CD14-positive monocyte (primary cell): ENCODE measurements at regions not wholly inside any gene's neighbourhood (a gene's known extent, or its start where the extent isn't known, plus 50 kb on each side); places are given as distances from the start of the nearest gene placed in this dataset.

ENCODE experiments used
- DNase-seq, 3 donors: peaks; one replicate each; pipeline ENCODE4 v3.0.0-alpha.2; 2011 to 2022
- H2AFZ ChIP-seq: 2 replicates; pipeline ENCODE4 v1.6.0; 2012; ENCODE audit warnings: mild to moderate bottlenecking, low read depth, low read length, inconsistent platforms; ENCODE audit not compliant: insufficient read depth, poor library complexity, severe bottlenecking
- H3K27ac ChIP-seq, 2 donors: 1 replicate in 1 of 2; 2 replicates in 1 of 2; pipeline ENCODE4 v1.5.1; 2012 to 2013; ENCODE audit warnings: low read length in 2 of 2, control low read depth in 1 of 2, inconsistent platforms in 1 of 2, low read depth in 1 of 2, mild to moderate bottlenecking in 1 of 2
- H3K27me3 ChIP-seq, 2 donors: one replicate each; pipeline versions ENCODE4 v1.6.0 to v1.6.1; 2011 to 2013; ENCODE audit warnings: low read length in 2 of 2; ENCODE audit not compliant: control insufficient read depth in 2 of 2, insufficient read depth in 2 of 2
- H3K36me3 ChIP-seq, 2 donors: replicated peaks in 1 of 2; 1 replicate in 1 of 2; 2 replicates in 1 of 2; pipeline versions ENCODE4 v1.5.1 to v1.6.1; 2012 to 2013; ENCODE audit warnings: low read length in 2 of 2, control low read depth in 1 of 2, inconsistent platforms in 1 of 2, mild to moderate bottlenecking in 1 of 2; ENCODE audit not compliant: insufficient read depth in 2 of 2, control insufficient read depth in 1 of 2
- H3K4me1 ChIP-seq, 2 donors: 1 replicate in 1 of 2; 2 replicates in 1 of 2; pipeline versions ENCODE4 v1.5.1 to v1.6.1; 2012 to 2013; ENCODE audit warnings: low read length in 2 of 2, control low read depth in 1 of 2, inconsistent platforms in 1 of 2, mild to moderate bottlenecking in 1 of 2, moderate library complexity in 1 of 2; ENCODE audit not compliant: insufficient read depth in 2 of 2, control insufficient read depth in 1 of 2
- H3K4me2 ChIP-seq: replicated peaks from 2 replicates; pipeline ENCODE3; 2012; ENCODE audit warnings: low read length, moderate library complexity, mild to moderate bottlenecking; ENCODE audit not compliant: poor library complexity, severe bottlenecking; ENCODE audit errors: extremely low read depth
- H3K4me3 ChIP-seq, 3 experiments: fragments of 200-600 bp in 1 of 3; sonication (generic) in 1 of 3; replicated peaks in 1 of 3; 1 replicate in 2 of 3; 2 replicates in 1 of 3; pipeline ENCODE4 v1.5.1; 2011 to 2013; ENCODE audit warnings: low read length in 3 of 3, mild to moderate bottlenecking in 3 of 3, control low read depth in 2 of 3, low read depth in 2 of 3, inconsistent platforms in 1 of 3, moderate library complexity in 1 of 3
- H3K79me2 ChIP-seq: 2 replicates; pipeline ENCODE4 v1.6.0; 2012; ENCODE audit warnings: mild to moderate bottlenecking, control low read depth, inconsistent platforms, low read length, moderate library complexity; ENCODE audit not compliant: insufficient read depth
- H3K9ac ChIP-seq: 2 replicates; pipeline ENCODE4 v1.6.0; 2017; ENCODE audit warnings: low read length, mild to moderate bottlenecking; ENCODE audit not compliant: insufficient read depth, poor library complexity, severe bottlenecking
- H3K9me3 ChIP-seq, 2 donors: replicated peaks in 1 of 2; 1 replicate in 1 of 2; 2 replicates in 1 of 2; pipeline versions ENCODE4 v1.5.1 to v1.6.1; 2012 to 2013; ENCODE audit warnings: low read length in 2 of 2, control low read depth in 1 of 2; ENCODE audit not compliant: control insufficient read depth in 1 of 2, insufficient read depth in 1 of 2
- H4K20me1 ChIP-seq: 2 replicates; pipeline ENCODE4 v1.6.0; 2012; ENCODE audit warnings: mild to moderate bottlenecking, low read length, control low read depth, moderate library complexity; ENCODE audit not compliant: insufficient read depth
- H3K27ac Mint-ChIP-seq, 7 donors: one replicate each; pipeline ENCODE4 v1.8.0; 2020; ENCODE audit warnings: mild to moderate bottlenecking in 7 of 7, mixed read lengths in 7 of 7, moderate library complexity in 6 of 7, inconsistent platforms in 2 of 7
- H3K27me3 Mint-ChIP-seq, 3 donors: one replicate each; pipeline ENCODE4 v1.8.0; 2021 to 2022; ENCODE audit warnings: low read depth in 3 of 3, mild to moderate bottlenecking in 3 of 3, mixed read lengths in 3 of 3, moderate library complexity in 3 of 3, inconsistent platforms in 1 of 3
- H3K36me3 Mint-ChIP-seq, 2 donors: one replicate each; pipeline ENCODE4 v1.8.0; 2020; ENCODE audit warnings: mixed read lengths in 2 of 2, inconsistent platforms in 1 of 2, mild to moderate bottlenecking in 1 of 2
- H3K4me1 Mint-ChIP-seq: one replicate; pipeline ENCODE4 v1.8.0; 2020; ENCODE audit warnings: mild to moderate bottlenecking, mixed read lengths
- H3K4me3 Mint-ChIP-seq, 2 donors: one replicate each; pipeline ENCODE4 v1.8.0; 2020; ENCODE audit warnings: mild to moderate bottlenecking in 2 of 2, mixed read lengths in 2 of 2, moderate library complexity in 1 of 2
- H3K9me3 Mint-ChIP-seq, 7 donors: one replicate each; pipeline ENCODE4 v1.8.0; 2020 to 2022; ENCODE audit warnings: mixed read lengths in 7 of 7, mild to moderate bottlenecking in 6 of 7, moderate library complexity in 6 of 7, inconsistent platforms in 2 of 7
- CTCF ChIP-seq: fragments of 200-600 bp; IDR thresholded peaks from one replicate; pipeline ENCODE4 v1.8.0; 2022; ENCODE audit warnings: antibody characterized with exemption, mild to moderate bottlenecking
- WGBS: methylation state at CpG from one replicate; pipeline ENCODE4 v1.1.5; 2013; ENCODE audit warnings: missing lambda C conversion rate; ENCODE audit not compliant: insufficient coverage; 5-methylcytosine and 5-hydroxymethylcytosine counted together
- intact Hi-C, 2 donors: fragments of 100-400 bp; cut with micrococcal nuclease; formaldehyde crosslinking; loops; one replicate each; pipeline versions ENCODE4 v1.15.0 to v1.15.1; 2023

- no peaks in the 10 kb centered on the region for H4K20me1 ChIP-seq
- Mint-ChIP-seq H3K27me3 (peaks cover 0 to 3% (median 0%) of the 10 kb centered on the region in 3 donors), H3K4me3 (no peak overlapping the region), H3K9me3 (peaks cover 2 to 11% (median 7%) of the 10 kb centered on the region in 7 donors), H3K4me1 (no peaks in the 10 kb centered on the region), H3K27ac (no peak overlapping the region), H3K36me3 (no peaks in the 10 kb centered on the region)
- no CpG with 5 or more reads among the region's 2 CpGs for WGBS
- intact Hi-C loops: no loop called here
- DNase-seq: no peak
- H3K36me3 ChIP-seq: no peaks in the 10 kb centered on the region
- TF ChIP-seq CTCF: no peak
- H3K27me3 ChIP-seq: no peaks in the 10 kb centered on the region
- no peak overlapping the region for H3K9ac ChIP-seq
- H3K4me3 ChIP-seq: no peak overlapping the region
- H3K9me3 ChIP-seq: peaks cover 9 to 11% of the 10 kb centered on the region in 2 donors
- no peaks in the 10 kb centered on the region for H3K79me2 ChIP-seq
- H3K4me1 ChIP-seq: no peaks in the 10 kb centered on the region
- no peak overlapping the region for H3K4me2 ChIP-seq
- H2AFZ ChIP-seq: no peak overlapping the region
- no peak overlapping the region for H3K27ac ChIP-seq
Measured at GRCh38 chr5:121088341-121088740, 624.2 kb downstream of the PRR16 start.

- Mint-ChIP-seq H3K27ac (no peak overlapping the region), H3K9me3 (peaks cover 0 to 8% (median 4%) of the 10 kb centered on the region in 7 donors), H3K4me1 (no peaks in the 10 kb centered on the region), H3K27me3 (peaks cover 0 to 2% (median 0%) of the 10 kb centered on the region in 3 donors), H3K36me3 (no peaks in the 10 kb centered on the region), H3K4me3 (no peak overlapping the region)
- peaks cover 9 to 11% of the 10 kb centered on the region in 2 donors for H3K9me3 ChIP-seq
- WGBS: no CpG with 5 or more reads among the region's 2 CpGs
- no peaks in the 10 kb centered on the region for H3K27me3 ChIP-seq
- H3K4me3 ChIP-seq: no peak overlapping the region
- no peaks in the 10 kb centered on the region for H3K36me3 ChIP-seq
- H3K9ac ChIP-seq: no peak overlapping the region
- H3K4me1 ChIP-seq: no peaks in the 10 kb centered on the region
- no peak overlapping the region for H3K4me2 ChIP-seq
- no peaks in the 10 kb centered on the region for H3K79me2 ChIP-seq
- H3K27ac ChIP-seq: no peak overlapping the region
- no peak for DNase-seq
- no peak for TF ChIP-seq CTCF
- H2AFZ ChIP-seq: no peak overlapping the region
- H4K20me1 ChIP-seq: no peaks in the 10 kb centered on the region
- intact Hi-C loops: no loop called here
Measured at GRCh38 chr5:121090822-121091221, 626.7 kb downstream of the PRR16 start.
